HepG2 (cell line): ENCODE measurements at regions not wholly inside any gene's neighbourhood (a gene's known extent, or its start where the extent isn't known, plus 50 kb on each side); places are given as distances from the start of the nearest gene placed in this dataset.

Experiments
- ATAC-seq: fragments of 200-7000 bp; cut with Tn5 transposase; 3 replicates; pipeline ENCODE4 v1.9.1; 2020; ENCODE audit warnings: mild to moderate bottlenecking, moderate library complexity
- BruUV-seq: library from RNA; stranded (reverse); fragments of 400-500 nt; replicated peaks from 2 replicates; lab custom pipeline; 2021; lab: Mats Ljungman, UMichigan
- CTCF ChIA-PET: fragments of 300-600 bp; formaldehyde crosslinking; extraction: SDS; loops from one replicate; lab custom pipeline; 2021; ENCODE audit warnings: low total read pairs, inconsistent platforms, low intra/inter-chr PET ratio; lab: Yijun Ruan, JAX
- POLR2A ChIA-PET: fragments of 350-600 bp; sonication (Branson Sonifier 250); formaldehyde crosslinking; loops from one replicate; lab custom pipeline; 2020; ENCODE audit warnings: antibody characterized with exemption, inconsistent platforms; lab: Yijun Ruan, JAX
- DNase-seq: peaks from one replicate; pipeline ENCODE4 v3.0.0-alpha.2; 2015; ENCODE audit warnings: low spot score
- FAIRE-seq: peaks from 3 replicates; lab custom pipeline; 2011; peaks lifted over from hg19 to GRCh38; lab: Jason Lieb, UNC
- H2AFZ ChIP-seq: one replicate; pipeline ENCODE4 v1.6.1; 2011; ENCODE audit warnings: low read length, inconsistent platforms
- H3K27ac ChIP-seq: fragments of 300-600 bp; 3 replicates; pipeline ENCODE4 v1.8.0; 2011; ENCODE audit warnings: mixed run types, mild to moderate bottlenecking, mixed read lengths, low read length, inconsistent platforms; ENCODE audit not compliant: insufficient read depth; ENCODE audit errors: extremely low read length
- H3K27me3 ChIP-seq, 2 experiments: fragments of 200-600 bp in 1 of 2; 2 replicates in 1 of 2; 3 replicates in 1 of 2; pipeline versions ENCODE4 v1.6.0 to v1.8.0; 2011; ENCODE audit warnings: low read length in 2 of 2, mild to moderate bottlenecking in 2 of 2, moderate library complexity in 2 of 2, inconsistent platforms in 1 of 2; ENCODE audit not compliant: insufficient read depth in 2 of 2, control insufficient read depth in 1 of 2
- H3K36me3 ChIP-seq, 2 experiments: fragments of 200-600 bp in 1 of 2; replicated peaks in 1 of 2; 2 replicates in 1 of 2; 3 replicates in 1 of 2; pipeline versions ENCODE4 v1.5.1 to v1.8.0; 2011; ENCODE audit warnings: low read length in 2 of 2, inconsistent platforms in 1 of 2; ENCODE audit not compliant: insufficient read depth in 2 of 2, control insufficient read depth in 1 of 2
- H3K4me1 ChIP-seq: 2 replicates; pipeline ENCODE4 v1.5.1; 2012; ENCODE audit warnings: low read length, inconsistent platforms; ENCODE audit not compliant: insufficient read depth
- H3K4me2 ChIP-seq: 2 replicates; pipeline ENCODE4 v1.6.0; 2011; ENCODE audit warnings: low read depth, low read length, inconsistent platforms
- H3K4me3 ChIP-seq, 3 experiments: fragments of 200-600 bp in 1 of 3; sonication (generic), shearing (Covaris generic) in 1 of 3; replicated peaks in 1 of 3; 2 replicates each; pipeline ENCODE4 v1.5.1; 2011 to 2016; ENCODE audit warnings: low read length in 3 of 3, inconsistent platforms in 2 of 3, low read depth in 2 of 3, mild to moderate bottlenecking in 2 of 3, control low read depth in 1 of 3, mixed read lengths in 1 of 3; ENCODE audit not compliant: insufficient read depth in 1 of 3
- H3K79me2 ChIP-seq: one replicate; pipeline ENCODE4 v1.6.1; 2011; ENCODE audit warnings: low read length, inconsistent platforms; ENCODE audit not compliant: insufficient read depth
- H3K9ac ChIP-seq: 2 replicates; pipeline ENCODE4 v1.6.0; 2011; ENCODE audit warnings: mild to moderate bottlenecking, low read depth, low read length, inconsistent platforms; ENCODE audit not compliant: insufficient read depth
- H3K9me3 ChIP-seq: 2 replicates; pipeline ENCODE4 v1.5.1; 2012; ENCODE audit warnings: mild to moderate bottlenecking, low read length
- H4K20me1 ChIP-seq: 2 replicates; pipeline ENCODE4 v1.6.0; 2011; ENCODE audit warnings: inconsistent platforms, mild to moderate bottlenecking, low read length, moderate library complexity; ENCODE audit not compliant: insufficient read depth
- JUNB ChIP-seq: sonication (generic); formaldehyde crosslinking; IDR thresholded peaks from 2 replicates; pipeline ENCODE4 v1.8.0; 2022; ENCODE audit warnings: missing genetic modification reagents, mild to moderate bottlenecking, borderline replicate concordance
- RBM22 ChIP-seq: fragments of 200-400 bp; formaldehyde crosslinking; optimal IDR thresholded peaks from 2 replicates; pipeline ENCODE3; 2017; ENCODE audit warnings: mild to moderate bottlenecking, low read length, moderate library complexity
- SKI ChIP-seq: fragments of 450-650 bp; IDR thresholded peaks from one replicate; pipeline ENCODE4 v1.6.1; 2018; ENCODE audit warnings: mild to moderate bottlenecking; ENCODE audit not compliant: partially characterized antibody
- ZFP90 ChIP-seq: sonication (generic); formaldehyde crosslinking; IDR thresholded peaks from 2 replicates; pipeline ENCODE4 v1.8.0; 2022; ENCODE audit warnings: missing genetic modification reagents, mild to moderate bottlenecking, inconsistent platforms, borderline replicate concordance
- ZNF121 ChIP-seq: sonication (generic); formaldehyde crosslinking; IDR thresholded peaks from 2 replicates; pipeline ENCODE4 v1.5.0; 2020; ENCODE audit warnings: mild to moderate bottlenecking, missing genetic modification reagents
- ZSCAN12 ChIP-seq: sonication (generic); formaldehyde crosslinking; IDR thresholded peaks from 2 replicates; pipeline ENCODE4 v1.9.0; 2021; ENCODE audit warnings: mild to moderate bottlenecking, missing genetic modification reagents
- WGBS: methylation state at CpG from one replicate; pipeline ENCODE4 v1.1.6; 2017; ENCODE audit warnings: low lambda C conversion rate; 5-methylcytosine and 5-hydroxymethylcytosine counted together
- in situ Hi-C: cut with HindIII; loops from 2 replicates; pipeline ENCODE4 v1.10.0; 2017; ENCODE audit warnings: low pct_unique_long_range_greater_than_20kb; ENCODE audit not compliant: extremely low pct_ligation_motif_present
- intact Hi-C: fragments of 100-400 bp; cut with micrococcal nuclease; formaldehyde crosslinking; loops from one replicate; pipeline ENCODE4 v1.10.0; 2022; ENCODE audit not compliant: unreplicated experiment
- TF ChIP-seq, protein P1 (sequence below): sonication (generic); formaldehyde crosslinking; IDR thresholded peaks from 2 replicates; pipeline ENCODE4 v1.5.0; 2020; ENCODE audit warnings: missing genetic modification reagents, mild to moderate bottlenecking, borderline replicate concordance
- TF ChIP-seq, protein P2 (sequence below): sonication (generic); formaldehyde crosslinking; IDR thresholded peaks from 2 replicates; pipeline ENCODE4 v1.4.0; 2020; ENCODE audit warnings: missing genetic modification reagents
- TF ChIP-seq, protein P3 (sequence below): sonication (generic); formaldehyde crosslinking; IDR thresholded peaks from 2 replicates; pipeline ENCODE4 v1.4.0; 2020; ENCODE audit warnings: low read depth, mild to moderate bottlenecking, missing genetic modification reagents
- TF ChIP-seq, protein P4 (sequence below): sonication (generic); formaldehyde crosslinking; IDR thresholded peaks from 2 replicates; pipeline ENCODE4 v1.4.0; 2020; ENCODE audit warnings: missing genetic modification reagents

DNA sequence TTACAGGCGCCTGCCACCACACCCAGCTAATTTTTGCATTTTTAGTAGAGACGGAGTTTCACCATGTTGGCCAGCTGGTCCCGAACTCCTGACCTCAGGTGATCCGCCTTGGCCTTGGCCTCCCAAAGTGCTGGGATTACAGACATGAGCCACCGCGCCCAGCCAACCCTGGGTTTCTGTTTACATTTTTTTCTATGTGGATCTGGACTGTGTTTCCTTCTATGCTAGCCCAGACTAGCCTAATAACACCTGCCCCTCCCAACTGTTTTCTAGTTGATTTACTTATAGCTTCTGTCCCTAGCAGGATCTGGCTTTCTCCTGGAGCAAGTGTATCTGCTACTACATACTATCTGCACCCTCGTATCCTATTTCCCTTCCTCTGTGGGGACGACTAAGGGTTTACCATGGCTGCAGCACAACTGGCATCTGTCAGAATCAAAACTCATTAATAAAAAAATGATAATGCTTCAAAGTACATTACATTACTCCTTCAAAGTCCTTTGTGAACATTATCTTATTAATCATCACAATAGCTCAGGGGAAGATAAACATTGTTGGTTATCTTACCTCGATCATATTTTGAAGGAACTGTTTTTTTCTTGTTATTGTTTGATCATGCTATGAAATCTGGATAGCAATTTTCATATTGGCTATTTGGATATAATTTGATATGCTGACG, 228.3 kb downstream of the KLF5 start:
- no TSS peak for BruUV-seq
- WGBS, result 44% methylated on average over 10 of the region's 10 CpGs
- in situ Hi-C loops, result no loop called here
- Histone ChIP-seq H3K27me3 (no peaks in the 10 kb centered on the region; a peak in 1 of 5 replicates), H2AFZ (no peak overlapping the region), H3K36me3 (no peaks in the 10 kb centered on the region), H4K20me1 (no peaks in the 10 kb centered on the region), H3K4me3 (no peak overlapping the region), H3K9me3 (no peaks in the 10 kb centered on the region), H3K79me2 (no peaks in the 10 kb centered on the region), H3K4me2 (no peak overlapping the region), H3K4me1 (no peaks in the 10 kb centered on the region), H3K9ac (no peak overlapping the region), H3K27ac (no peak overlapping the region)
- DNase-seq (no peak), ATAC-seq (no peak), FAIRE-seq (no peak)
- intact Hi-C loops, result no loop called here
- ChIA-PET POLR2A (no interaction called here), CTCF (no interaction called here)
- TF ChIP-seq SKI (no peak), ZFP90 (CRISPR knock-in tag) (no peak), RBM22 (no peak), ZNF121 (CRISPR knock-in tag) (no peak), ZSCAN12 (no peak), JUNB (CRISPR knock-in tag) (no peak)
- TF ChIP-seq, protein P1, sequence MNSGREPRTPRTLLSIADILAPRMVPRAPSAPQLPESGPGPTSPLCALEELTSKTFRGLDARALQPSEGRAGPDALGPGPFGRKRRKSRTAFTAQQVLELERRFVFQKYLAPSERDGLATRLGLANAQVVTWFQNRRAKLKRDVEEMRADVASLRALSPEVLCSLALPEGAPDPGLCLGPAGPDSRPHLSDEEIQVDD, result no peak
- TF ChIP-seq, protein P2, sequence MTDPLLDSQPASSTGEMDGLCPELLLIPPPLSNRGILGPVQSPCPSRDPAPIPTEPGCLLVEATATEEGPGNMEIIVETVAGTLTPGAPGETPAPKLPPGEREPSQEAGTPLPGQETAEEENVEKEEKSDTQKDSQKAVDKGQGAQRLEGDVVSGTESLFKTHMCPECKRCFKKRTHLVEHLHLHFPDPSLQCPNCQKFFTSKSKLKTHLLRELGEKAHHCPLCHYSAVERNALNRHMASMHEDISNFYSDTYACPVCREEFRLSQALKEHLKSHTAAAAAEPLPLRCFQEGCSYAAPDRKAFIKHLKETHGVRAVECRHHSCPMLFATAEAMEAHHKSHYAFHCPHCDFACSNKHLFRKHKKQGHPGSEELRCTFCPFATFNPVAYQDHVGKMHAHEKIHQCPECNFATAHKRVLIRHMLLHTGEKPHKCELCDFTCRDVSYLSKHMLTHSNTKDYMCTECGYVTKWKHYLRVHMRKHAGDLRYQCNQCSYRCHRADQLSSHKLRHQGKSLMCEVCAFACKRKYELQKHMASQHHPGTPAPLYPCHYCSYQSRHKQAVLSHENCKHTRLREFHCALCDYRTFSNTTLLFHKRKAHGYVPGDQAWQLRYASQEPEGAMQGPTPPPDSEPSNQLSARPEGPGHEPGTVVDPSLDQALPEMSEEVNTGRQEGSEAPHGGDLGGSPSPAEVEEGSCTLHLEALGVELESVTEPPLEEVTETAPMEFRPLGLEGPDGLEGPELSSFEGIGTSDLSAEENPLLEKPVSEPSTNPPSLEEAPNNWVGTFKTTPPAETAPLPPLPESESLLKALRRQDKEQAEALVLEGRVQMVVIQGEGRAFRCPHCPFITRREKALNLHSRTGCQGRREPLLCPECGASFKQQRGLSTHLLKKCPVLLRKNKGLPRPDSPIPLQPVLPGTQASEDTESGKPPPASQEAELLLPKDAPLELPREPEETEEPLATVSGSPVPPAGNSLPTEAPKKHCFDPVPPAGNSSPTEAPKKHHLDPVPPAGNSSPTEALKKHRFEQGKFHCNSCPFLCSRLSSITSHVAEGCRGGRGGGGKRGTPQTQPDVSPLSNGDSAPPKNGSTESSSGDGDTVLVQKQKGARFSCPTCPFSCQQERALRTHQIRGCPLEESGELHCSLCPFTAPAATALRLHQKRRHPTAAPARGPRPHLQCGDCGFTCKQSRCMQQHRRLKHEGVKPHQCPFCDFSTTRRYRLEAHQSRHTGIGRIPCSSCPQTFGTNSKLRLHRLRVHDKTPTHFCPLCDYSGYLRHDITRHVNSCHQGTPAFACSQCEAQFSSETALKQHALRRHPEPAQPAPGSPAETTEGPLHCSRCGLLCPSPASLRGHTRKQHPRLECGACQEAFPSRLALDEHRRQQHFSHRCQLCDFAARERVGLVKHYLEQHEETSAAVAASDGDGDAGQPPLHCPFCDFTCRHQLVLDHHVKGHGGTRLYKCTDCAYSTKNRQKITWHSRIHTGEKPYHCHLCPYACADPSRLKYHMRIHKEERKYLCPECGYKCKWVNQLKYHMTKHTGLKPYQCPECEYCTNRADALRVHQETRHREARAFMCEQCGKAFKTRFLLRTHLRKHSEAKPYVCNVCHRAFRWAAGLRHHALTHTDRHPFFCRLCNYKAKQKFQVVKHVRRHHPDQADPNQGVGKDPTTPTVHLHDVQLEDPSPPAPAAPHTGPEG (CRISPR knock-in tag), result no peak
- TF ChIP-seq, protein P3, sequence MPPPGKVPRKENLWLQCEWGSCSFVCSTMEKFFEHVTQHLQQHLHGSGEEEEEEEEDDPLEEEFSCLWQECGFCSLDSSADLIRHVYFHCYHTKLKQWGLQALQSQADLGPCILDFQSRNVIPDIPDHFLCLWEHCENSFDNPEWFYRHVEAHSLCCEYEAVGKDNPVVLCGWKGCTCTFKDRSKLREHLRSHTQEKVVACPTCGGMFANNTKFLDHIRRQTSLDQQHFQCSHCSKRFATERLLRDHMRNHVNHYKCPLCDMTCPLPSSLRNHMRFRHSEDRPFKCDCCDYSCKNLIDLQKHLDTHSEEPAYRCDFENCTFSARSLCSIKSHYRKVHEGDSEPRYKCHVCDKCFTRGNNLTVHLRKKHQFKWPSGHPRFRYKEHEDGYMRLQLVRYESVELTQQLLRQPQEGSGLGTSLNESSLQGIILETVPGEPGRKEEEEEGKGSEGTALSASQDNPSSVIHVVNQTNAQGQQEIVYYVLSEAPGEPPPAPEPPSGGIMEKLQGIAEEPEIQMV (CRISPR knock-in tag), result no peak
- TF ChIP-seq, protein P4, sequence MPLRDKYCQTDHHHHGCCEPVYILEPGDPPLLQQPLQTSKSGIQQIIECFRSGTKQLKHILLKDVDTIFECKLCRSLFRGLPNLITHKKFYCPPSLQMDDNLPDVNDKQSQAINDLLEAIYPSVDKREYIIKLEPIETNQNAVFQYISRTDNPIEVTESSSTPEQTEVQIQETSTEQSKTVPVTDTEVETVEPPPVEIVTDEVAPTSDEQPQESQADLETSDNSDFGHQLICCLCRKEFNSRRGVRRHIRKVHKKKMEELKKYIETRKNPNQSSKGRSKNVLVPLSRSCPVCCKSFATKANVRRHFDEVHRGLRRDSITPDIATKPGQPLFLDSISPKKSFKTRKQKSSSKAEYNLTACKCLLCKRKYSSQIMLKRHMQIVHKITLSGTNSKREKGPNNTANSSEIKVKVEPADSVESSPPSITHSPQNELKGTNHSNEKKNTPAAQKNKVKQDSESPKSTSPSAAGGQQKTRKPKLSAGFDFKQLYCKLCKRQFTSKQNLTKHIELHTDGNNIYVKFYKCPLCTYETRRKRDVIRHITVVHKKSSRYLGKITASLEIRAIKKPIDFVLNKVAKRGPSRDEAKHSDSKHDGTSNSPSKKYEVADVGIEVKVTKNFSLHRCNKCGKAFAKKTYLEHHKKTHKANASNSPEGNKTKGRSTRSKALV (CRISPR knock-in tag), result no peak
